Activated CD8-positive, alpha-beta T cell treated with anti-CD3 and anti-CD28 coated beads for 36 hours (primary cell): ENCODE measurements at regions not wholly inside any gene's neighbourhood (a gene's known extent, or its start where the extent isn't known, plus 50 kb on each side); places are given as distances from the start of the nearest gene placed in this dataset.
A peak's percentile ranks its signal among the peaks of the same experiment; 100 is the strongest.
"Not testable (repeated sequence)": the region's sequence is repeated elsewhere in the genome, so short reads cannot be mapped to it uniquely, and the experiment has no call there.

Source experiments
- ATAC-seq: fragments of 200-7000 bp; cut with Tn5 transposase; one replicate; pipeline ENCODE4 v1.10.0; 2021; ENCODE audit warnings: mild to moderate bottlenecking, moderate library complexity
- CTCF ChIA-PET: fragments of 350-600 bp; sonication (Branson Sonifier 250); formaldehyde crosslinking; loops from one replicate; lab custom pipeline; 2021; ENCODE audit warnings: antibody characterized with exemption; lab: Charles Lee
- POLR2A ChIA-PET: fragments of 350-600 bp; sonication (Branson Sonifier 250); formaldehyde crosslinking; loops from one replicate; lab custom pipeline; 2021; ENCODE audit warnings: antibody characterized with exemption; lab: Charles Lee
- DNase-seq: peaks from one replicate; pipeline ENCODE4 v3.0.0-alpha.2; 2020
- H3K27ac Mint-ChIP-seq: one replicate; pipeline ENCODE4 v1.8.0; 2021; ENCODE audit warnings: mild to moderate bottlenecking, mixed read lengths
- H3K27me3 Mint-ChIP-seq: one replicate; pipeline ENCODE4 v1.8.0; 2021; ENCODE audit warnings: mixed read lengths
- H3K36me3 Mint-ChIP-seq: one replicate; pipeline ENCODE4 v1.8.0; 2021; ENCODE audit warnings: low read depth, mixed read lengths
- H3K4me1 Mint-ChIP-seq: one replicate; pipeline ENCODE4 v1.8.0; 2021; ENCODE audit warnings: low read depth, mixed read lengths
- H3K4me3 Mint-ChIP-seq: one replicate; pipeline ENCODE4 v1.8.0; 2021; ENCODE audit warnings: mild to moderate bottlenecking, moderate library complexity, mixed read lengths
- H3K9me3 Mint-ChIP-seq: one replicate; pipeline ENCODE4 v1.8.0; 2021; ENCODE audit warnings: mixed read lengths
- CTCF ChIP-seq: fragments of 200-600 bp; IDR thresholded peaks from one replicate; pipeline ENCODE4 v1.8.0; 2022; ENCODE audit warnings: antibody characterized with exemption, mild to moderate bottlenecking
- intact Hi-C: fragments of 100-400 bp; cut with micrococcal nuclease; formaldehyde crosslinking; loops from one replicate; pipeline ENCODE4 v1.10.0; 2022

GRCh38 chr4:173111031-173111430, 57.6 kb upstream of the GALNT7 start:
- no peak overlapping the region for H3K4me3 Mint-ChIP-seq
- ChIA-PET POLR2A (no interaction called here), CTCF (no interaction called here)
- H3K9me3 Mint-ChIP-seq = no peaks in the 10 kb centered on the region
- no peaks in the 10 kb centered on the region for H3K27me3 Mint-ChIP-seq
- no peak for TF ChIP-seq CTCF
- no peak overlapping the region for H3K27ac Mint-ChIP-seq
- ATAC-seq (no peak), DNase-seq (no peak)
- H3K4me1 Mint-ChIP-seq = no peaks in the 10 kb centered on the region
- H3K36me3 Mint-ChIP-seq = no peaks in the 10 kb centered on the region
- intact Hi-C loops = no loop called here

DNA sequence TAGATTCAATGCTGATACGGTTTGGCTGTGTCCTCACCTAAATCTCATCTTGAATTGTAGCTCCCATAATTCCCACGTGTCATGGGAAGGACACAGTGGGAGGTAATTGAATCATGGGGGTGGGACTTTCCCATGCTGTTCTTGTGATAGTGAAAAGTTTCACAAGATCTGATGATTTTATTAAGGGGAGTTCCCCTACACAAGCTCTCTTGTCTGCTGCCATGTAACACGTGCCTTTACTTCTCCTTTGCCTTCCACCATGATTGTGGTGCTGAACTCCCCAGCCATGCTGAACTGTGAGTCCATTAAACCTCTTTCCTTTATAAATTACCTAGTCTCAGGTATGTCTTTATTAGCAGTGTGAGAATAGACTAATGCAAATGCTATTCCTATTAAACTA, 51.2 kb upstream of the GALNT7 start:
- H3K27me3 Mint-ChIP-seq, CTCF ChIA-PET, H3K4me1 Mint-ChIP-seq, DNase-seq, H3K36me3 Mint-ChIP-seq, H3K27ac Mint-ChIP-seq, POLR2A ChIA-PET, H3K4me3 Mint-ChIP-seq, H3K9me3 Mint-ChIP-seq, intact Hi-C loops: not testable (repeated sequence)
- peak; percentile 34 for ATAC-seq
